ENCODE measurements at regions not wholly inside any gene's neighbourhood (a gene's known extent, or its start where the extent isn't known, plus 50 kb on each side); places are given as distances from the start of the nearest gene placed in this dataset.

DNA sequence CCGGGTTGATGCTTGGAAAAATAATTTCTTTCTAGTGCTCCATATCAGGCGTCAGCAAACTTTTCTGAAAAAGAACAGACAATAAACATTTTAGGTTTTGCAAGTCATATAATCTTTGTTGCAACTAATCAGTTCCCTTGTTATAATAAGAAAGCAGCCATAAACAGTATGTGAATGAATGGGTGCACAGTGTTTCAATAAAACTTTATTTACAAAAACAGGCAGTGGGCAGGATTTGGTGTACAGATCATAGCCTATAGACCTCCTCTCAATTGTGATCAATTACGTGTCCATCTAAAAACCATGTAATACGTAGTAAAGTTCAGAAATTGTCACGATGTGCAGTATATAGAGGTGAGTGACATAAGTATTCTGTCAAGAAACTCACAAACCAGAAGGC, 143.4 kb downstream of the AREG start:
- Histone ChIP-seq H3K36me3 (ENCODE audit: control insufficient read depth, insufficient read depth, low read length) (no peaks in the 10 kb centered on the region), H3K4me3 (ENCODE audit: low read depth, low read length) (no peak overlapping the region), H3K27me3 (ENCODE audit: control insufficient read depth, insufficient read depth, low read length) (no peaks in the 10 kb centered on the region)
- no peak for DNase-seq (ENCODE audit: low read depth)
- TF ChIP-seq CTCF (IDR thresholded peaks at IDR 0.05; ENCODE audit: insufficient read depth, low read length, poor library complexity, severe bottlenecking): no peak

DNA sequence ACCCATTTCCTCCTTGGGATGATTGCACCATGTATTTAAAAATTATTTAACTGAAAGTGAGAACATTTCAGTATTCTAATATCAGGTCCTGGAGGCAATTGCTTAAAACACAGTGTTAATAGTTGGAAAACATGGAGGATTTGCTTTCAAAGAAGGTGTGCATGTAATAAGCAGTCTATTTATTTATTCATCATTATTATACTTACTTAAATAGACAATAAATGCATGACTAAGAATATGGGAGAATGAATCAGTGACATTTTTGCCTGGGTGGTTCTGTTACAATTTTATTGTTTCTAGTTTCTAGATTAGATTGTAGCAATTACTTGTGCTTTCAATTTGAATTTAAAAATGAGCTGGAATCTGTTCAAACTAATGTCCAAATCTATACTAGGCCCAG, 145.5 kb downstream of the AREG start:
- Histone ChIP-seq H3K27me3 (ENCODE audit: control insufficient read depth, insufficient read depth, low read length) (no peaks in the 10 kb centered on the region), H3K36me3 (ENCODE audit: control insufficient read depth, insufficient read depth, low read length) (no peaks in the 10 kb centered on the region), H3K4me3 (ENCODE audit: low read depth, low read length) (no peak overlapping the region)
- DNase-seq (ENCODE audit: low read depth): no peak
- TF ChIP-seq CTCF (IDR thresholded peaks at IDR 0.05; ENCODE audit: insufficient read depth, low read length, poor library complexity, severe bottlenecking): no peak

DNA sequence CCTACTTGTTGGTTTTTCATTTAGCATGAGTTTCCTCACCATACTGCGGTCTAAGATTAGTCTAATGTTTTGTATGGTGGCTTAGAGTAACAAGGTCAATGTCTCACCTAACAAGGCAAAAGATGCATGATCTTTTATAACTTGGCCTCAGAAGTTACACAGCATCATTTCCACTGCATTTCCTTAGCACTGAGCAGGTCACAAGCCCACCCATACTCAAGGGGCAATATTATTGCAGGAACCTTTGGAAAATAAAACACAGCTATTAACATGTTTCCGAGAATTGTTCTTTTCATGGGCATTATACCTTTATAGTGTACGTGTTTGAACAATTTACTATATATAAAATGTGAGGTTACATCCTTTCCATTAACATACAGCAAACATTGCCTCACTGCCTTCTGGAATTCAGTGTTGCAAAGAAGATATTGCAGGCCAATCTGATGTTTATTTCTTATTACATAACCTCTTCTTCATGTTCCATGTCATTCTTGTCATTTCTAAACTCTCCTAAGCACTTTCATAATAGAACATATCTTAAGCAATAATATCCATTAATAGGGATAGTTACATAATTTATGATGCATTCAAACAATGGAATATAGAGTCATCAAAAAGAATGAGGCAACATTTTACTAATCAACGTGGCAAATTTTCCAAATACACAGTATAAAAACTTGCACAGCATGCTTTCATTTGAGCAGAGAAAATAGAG, 153.8 kb downstream of the AREG start:
- no peak for DNase-seq (ENCODE audit: low read depth)
- no peaks in the 10 kb centered on the region for H3K36me3 ChIP-seq (ENCODE audit: control insufficient read depth, insufficient read depth, low read length)
- no peak overlapping the region for H3K4me3 ChIP-seq (ENCODE audit: low read depth, low read length)
- H3K27me3 ChIP-seq (ENCODE audit: control insufficient read depth, insufficient read depth, low read length): no peaks in the 10 kb centered on the region
- TF ChIP-seq CTCF (IDR thresholded peaks at IDR 0.05; ENCODE audit: insufficient read depth, low read length, poor library complexity, severe bottlenecking): no peak

GRCh38 chr4:74603186-74603585, 158.2 kb downstream of the AREG start:
- Histone ChIP-seq H3K27me3 (ENCODE audit: control insufficient read depth, insufficient read depth, low read length) (no peaks in the 10 kb centered on the region), H3K36me3 (ENCODE audit: control insufficient read depth, insufficient read depth, low read length) (no peaks in the 10 kb centered on the region), H3K4me3 (ENCODE audit: low read depth, low read length) (no peak overlapping the region)
- TF ChIP-seq CTCF (IDR thresholded peaks at IDR 0.05; ENCODE audit: insufficient read depth, low read length, poor library complexity, severe bottlenecking): no peak
- no peak for DNase-seq (ENCODE audit: low read depth)

- no peaks in the 10 kb centered on the region for H3K36me3 ChIP-seq (ENCODE audit: control insufficient read depth, insufficient read depth, low read length)
- H3K4me3 ChIP-seq (ENCODE audit: low read depth, low read length): no peak overlapping the region
- DNase-seq (ENCODE audit: low read depth): peak; percentile 51
- H3K27me3 ChIP-seq (ENCODE audit: control insufficient read depth, insufficient read depth, low read length): no peaks in the 10 kb centered on the region
- no peak for TF ChIP-seq CTCF (IDR thresholded peaks at IDR 0.05; ENCODE audit: insufficient read depth, low read length, poor library complexity, severe bottlenecking)
These were observed 163.4 kb downstream of the AREG start for GRCh38 chr4:74608151-74608949.
